HL-60 (cell line): ENCODE measurements at regions not wholly inside any gene's neighbourhood (a gene's known extent, or its start where the extent isn't known, plus 50 kb on each side); places are given as distances from the start of the nearest gene placed in this dataset.

ENCODE experiments used
- DNase-seq, 2 experiments: peaks; one replicate each; pipeline ENCODE4 v3.0.0-alpha.2; 2010 to 2020; ENCODE audit warnings: low read depth in 1 of 2, low spot score in 1 of 2
- H3K27ac ChIP-seq: fragments of 250-450 bp; sonication (Bioruptor Pico); replicated peaks from 2 replicates; pipeline ENCODE4 v1.5.1; 2020; ENCODE audit warnings: mild to moderate bottlenecking, moderate library complexity
- H3K27me3 ChIP-seq: fragments of 250-450 bp; sonication (Bioruptor Pico); 2 replicates; pipeline ENCODE4 v1.5.1; 2021; ENCODE audit warnings: mild to moderate bottlenecking, moderate library complexity; ENCODE audit not compliant: insufficient read depth, poor library complexity, severe bottlenecking
- H3K4me3 ChIP-seq: replicated peaks from 2 replicates; pipeline ENCODE4 v1.5.1; 2011; ENCODE audit warnings: mild to moderate bottlenecking, control low read depth, low read length; ENCODE audit not compliant: insufficient read depth
- GABPA ChIP-seq: IDR thresholded peaks from 2 replicates; pipeline ENCODE4 v1.6.1; 2012; ENCODE audit warnings: low read depth
- POLR2AphosphoS5 ChIP-seq: IDR thresholded peaks from 2 replicates; pipeline ENCODE4 v1.6.1; 2012; ENCODE audit warnings: low read depth
- SPI1 ChIP-seq: IDR thresholded peaks from 2 replicates; pipeline ENCODE4 v1.6.1; 2012; ENCODE audit warnings: low read depth, mild to moderate bottlenecking, borderline replicate concordance
- TF ChIP-seq, protein P1 (sequence below): IDR thresholded peaks from one replicate; pipeline ENCODE4 v1.5.1; 2011; ENCODE audit warnings: low read length, control low read depth, inconsistent platforms; ENCODE audit not compliant: insufficient read depth
- TF ChIP-seq, protein P2 (sequence below): IDR thresholded peaks from 2 replicates; pipeline ENCODE4 v1.6.1; 2012; ENCODE audit warnings: low read depth; ENCODE audit not compliant: insufficient replicate concordance

DNA sequence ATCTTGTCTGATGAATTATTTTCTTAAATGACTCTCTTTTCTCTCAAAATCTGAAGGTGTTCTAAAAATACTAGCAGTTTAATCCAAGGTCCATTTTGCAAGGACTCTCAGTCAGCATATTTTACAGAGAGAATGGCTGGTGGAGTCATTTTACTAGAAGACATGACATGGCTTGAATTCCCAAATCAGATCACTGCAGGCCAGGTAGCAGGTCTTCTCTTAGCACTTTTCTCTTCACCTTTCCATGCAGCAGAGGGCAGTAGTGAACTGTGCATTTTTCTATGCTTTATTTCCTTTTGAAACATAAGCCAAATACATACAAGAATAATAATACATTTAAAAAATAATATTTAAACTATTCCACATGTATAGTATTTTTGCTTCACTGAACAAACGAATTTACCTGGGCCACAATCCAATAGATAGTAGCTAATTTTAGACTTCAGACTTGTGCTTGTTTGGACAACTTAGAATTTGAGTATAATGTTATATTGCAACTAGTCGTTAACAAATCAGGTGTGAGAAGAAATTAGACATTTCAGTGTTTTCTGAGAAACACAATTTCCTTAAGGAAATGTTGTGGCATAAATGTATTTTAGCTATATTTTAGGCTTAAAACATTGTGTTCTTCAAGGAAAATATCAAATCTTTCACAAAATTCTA, 289.4 kb upstream of the DAB2 start:
- DNase-seq = peak; percentile 18 to 75
- TF ChIP-seq POLR2AphosphoS5 = no peak
- TF ChIP-seq, protein P1, sequence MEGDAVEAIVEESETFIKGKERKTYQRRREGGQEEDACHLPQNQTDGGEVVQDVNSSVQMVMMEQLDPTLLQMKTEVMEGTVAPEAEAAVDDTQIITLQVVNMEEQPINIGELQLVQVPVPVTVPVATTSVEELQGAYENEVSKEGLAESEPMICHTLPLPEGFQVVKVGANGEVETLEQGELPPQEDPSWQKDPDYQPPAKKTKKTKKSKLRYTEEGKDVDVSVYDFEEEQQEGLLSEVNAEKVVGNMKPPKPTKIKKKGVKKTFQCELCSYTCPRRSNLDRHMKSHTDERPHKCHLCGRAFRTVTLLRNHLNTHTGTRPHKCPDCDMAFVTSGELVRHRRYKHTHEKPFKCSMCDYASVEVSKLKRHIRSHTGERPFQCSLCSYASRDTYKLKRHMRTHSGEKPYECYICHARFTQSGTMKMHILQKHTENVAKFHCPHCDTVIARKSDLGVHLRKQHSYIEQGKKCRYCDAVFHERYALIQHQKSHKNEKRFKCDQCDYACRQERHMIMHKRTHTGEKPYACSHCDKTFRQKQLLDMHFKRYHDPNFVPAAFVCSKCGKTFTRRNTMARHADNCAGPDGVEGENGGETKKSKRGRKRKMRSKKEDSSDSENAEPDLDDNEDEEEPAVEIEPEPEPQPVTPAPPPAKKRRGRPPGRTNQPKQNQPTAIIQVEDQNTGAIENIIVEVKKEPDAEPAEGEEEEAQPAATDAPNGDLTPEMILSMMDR = peak; percentile 21

DNA sequence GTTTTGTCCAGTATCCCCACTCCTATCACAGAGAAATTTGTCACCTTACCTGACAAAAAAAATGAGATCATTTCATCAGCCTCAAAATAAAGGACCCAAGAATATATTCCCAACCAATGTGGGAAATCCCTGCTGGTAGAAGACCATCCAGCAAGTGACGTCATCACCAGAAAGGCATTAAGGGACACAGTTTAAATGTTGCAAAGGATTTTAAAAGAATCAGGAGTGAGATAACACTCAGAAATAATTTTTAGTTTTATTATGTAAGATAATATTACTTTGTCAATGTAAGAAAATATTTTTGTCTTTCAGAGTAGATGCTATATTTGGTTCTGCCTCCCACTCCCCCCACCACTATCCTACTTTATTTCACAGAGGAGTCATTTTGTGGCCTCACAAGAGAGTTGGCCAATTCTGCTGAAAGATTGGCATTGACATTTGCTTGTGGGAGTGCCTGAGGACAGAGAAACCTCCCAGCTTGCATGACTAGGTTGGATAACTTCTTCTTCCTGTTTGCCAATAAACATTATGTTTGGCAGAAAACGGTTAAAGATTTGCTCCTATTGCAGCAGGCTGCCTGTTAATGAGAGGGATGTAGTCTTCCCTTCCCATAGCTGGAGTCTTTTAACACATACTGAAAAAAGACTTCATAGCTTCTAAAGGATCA, 288.6 kb upstream of the DAB2 start:
- Histone ChIP-seq H3K27me3 (no peaks in the 10 kb centered on the region), H3K27ac (peak overlapping the region; percentile 70), H3K4me3 (no peak overlapping the region)
- TF ChIP-seq GABPA (no peak), SPI1 (peak; percentile 4; the same call in 1 of the 2 replicates), POLR2AphosphoS5 (no peak)
- TF ChIP-seq, protein P1 = no peak
- TF ChIP-seq, protein P2, sequence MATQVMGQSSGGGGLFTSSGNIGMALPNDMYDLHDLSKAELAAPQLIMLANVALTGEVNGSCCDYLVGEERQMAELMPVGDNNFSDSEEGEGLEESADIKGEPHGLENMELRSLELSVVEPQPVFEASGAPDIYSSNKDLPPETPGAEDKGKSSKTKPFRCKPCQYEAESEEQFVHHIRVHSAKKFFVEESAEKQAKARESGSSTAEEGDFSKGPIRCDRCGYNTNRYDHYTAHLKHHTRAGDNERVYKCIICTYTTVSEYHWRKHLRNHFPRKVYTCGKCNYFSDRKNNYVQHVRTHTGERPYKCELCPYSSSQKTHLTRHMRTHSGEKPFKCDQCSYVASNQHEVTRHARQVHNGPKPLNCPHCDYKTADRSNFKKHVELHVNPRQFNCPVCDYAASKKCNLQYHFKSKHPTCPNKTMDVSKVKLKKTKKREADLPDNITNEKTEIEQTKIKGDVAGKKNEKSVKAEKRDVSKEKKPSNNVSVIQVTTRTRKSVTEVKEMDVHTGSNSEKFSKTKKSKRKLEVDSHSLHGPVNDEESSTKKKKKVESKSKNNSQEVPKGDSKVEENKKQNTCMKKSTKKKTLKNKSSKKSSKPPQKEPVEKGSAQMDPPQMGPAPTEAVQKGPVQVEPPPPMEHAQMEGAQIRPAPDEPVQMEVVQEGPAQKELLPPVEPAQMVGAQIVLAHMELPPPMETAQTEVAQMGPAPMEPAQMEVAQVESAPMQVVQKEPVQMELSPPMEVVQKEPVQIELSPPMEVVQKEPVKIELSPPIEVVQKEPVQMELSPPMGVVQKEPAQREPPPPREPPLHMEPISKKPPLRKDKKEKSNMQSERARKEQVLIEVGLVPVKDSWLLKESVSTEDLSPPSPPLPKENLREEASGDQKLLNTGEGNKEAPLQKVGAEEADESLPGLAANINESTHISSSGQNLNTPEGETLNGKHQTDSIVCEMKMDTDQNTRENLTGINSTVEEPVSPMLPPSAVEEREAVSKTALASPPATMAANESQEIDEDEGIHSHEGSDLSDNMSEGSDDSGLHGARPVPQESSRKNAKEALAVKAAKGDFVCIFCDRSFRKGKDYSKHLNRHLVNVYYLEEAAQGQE = no peak
- peak; percentile 75 to 89 for DNase-seq

More for the DNA sequence above, 289.4 kb upstream of the DAB2 start:
- Histone ChIP-seq H3K27ac (peak overlapping the region; percentile 70), H3K27me3 (no peaks in the 10 kb centered on the region), H3K4me3 (no peak overlapping the region)

DNA sequence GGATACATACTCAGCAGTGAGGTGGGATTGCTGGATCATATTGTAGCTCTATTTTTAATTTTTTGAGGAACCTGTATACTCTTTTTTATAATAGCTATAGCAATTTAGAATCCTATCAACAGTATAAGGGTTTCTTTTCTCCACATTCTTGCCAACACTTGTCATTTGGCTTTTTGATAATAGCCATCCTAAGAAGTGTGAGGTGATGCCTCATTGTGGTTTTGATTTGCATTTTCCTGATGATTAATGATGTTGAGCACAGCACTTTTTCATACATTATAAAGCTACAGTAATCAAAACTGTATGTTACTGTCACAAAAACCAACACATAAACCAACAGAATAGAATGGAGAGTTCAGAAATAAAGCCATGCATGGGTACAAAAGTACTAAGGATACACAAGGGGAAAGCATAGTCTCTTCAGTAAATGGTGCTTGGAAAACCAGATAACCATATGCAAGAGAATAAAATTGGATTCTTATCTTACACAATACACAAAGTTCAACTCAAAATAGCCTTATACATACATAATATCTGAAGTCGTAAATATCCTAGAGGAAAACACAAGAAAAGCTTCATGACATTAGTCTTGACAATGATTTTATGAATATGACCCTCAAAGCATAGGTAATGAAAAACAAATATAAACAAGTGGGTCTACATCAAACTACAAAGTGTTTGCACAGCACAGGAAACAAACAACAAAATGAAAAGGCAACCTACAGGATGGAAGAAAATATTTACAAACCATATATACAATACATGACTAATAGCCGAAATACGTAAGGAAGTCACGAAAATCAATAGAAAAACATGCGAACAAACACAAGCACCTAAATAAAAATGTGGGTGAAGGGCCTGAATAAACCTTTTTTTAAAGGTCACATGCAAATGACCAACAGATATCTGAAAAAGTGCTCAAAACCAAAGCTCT, 287.8 kb upstream of the DAB2 start:
- peak overlapping the region; percentile 70 for H3K27ac ChIP-seq
- TF ChIP-seq, protein P2 = no peak
- TF ChIP-seq, protein P1 = no peak
- TF ChIP-seq SPI1 = no peak
- TF ChIP-seq GABPA = no peak
- TF ChIP-seq POLR2AphosphoS5 = no peak
- no peaks in the 10 kb centered on the region for H3K27me3 ChIP-seq
- no peak overlapping the region for H3K4me3 ChIP-seq
- DNase-seq = no peak
